ENCODE measurements at regions not wholly inside any gene's neighbourhood (a gene's known extent, or its start where the extent isn't known, plus 50 kb on each side); places are given as distances from the start of the nearest gene placed in this dataset.

DNA sequence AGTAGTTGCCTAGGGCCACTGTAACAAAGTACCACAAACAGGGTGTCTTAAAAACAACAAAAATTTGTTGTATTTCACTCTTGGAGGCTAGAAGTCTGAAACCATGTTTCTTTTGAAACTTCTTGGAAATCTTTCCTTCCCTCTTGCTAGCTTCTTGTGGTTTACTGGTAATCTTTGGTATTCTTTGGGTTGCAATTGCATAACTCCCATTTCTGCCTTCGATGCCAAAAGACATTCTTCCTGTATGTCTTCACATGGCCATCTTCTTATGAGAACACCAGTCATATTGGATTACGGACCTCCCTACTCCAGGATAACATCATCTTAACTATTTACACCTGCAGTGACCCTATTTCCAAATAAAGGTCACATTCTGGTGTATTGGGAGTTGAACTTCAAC lies 357.4 kb downstream of the PPP1R3A start:
- Histone ChIP-seq H3K27ac (ENCODE audit: low read length) (no peak overlapping the region), H4K20me1 (ENCODE audit: insufficient read depth) (no peaks in the 10 kb centered on the region), H2AFZ (ENCODE audit: low read depth, low read length) (no peak overlapping the region), H3K79me2 (replicated peaks; ENCODE audit: insufficient read depth, low read length) (no peaks in the 10 kb centered on the region), H3K9me2 (ENCODE audit: insufficient read depth, low read length) (no peaks in the 10 kb centered on the region), H3K9me3 (ENCODE audit: low read length) (no peaks in the 10 kb centered on the region), H3K27me3 (ENCODE audit: insufficient read depth, low read depth, low read length) (no peaks in the 10 kb centered on the region), H3K9ac (ENCODE audit: low read length) (no peak overlapping the region), H3K36me3 (ENCODE audit: insufficient read depth, low read length) (no peaks in the 10 kb centered on the region), H3K4me3 (ENCODE audit: low read length) (no peak overlapping the region), H3F3A (ENCODE audit: insufficient read depth, low read length, poor library complexity, severe bottlenecking) (no peaks in the 10 kb centered on the region), H3K4me2 (ENCODE audit: low read length) (no peak overlapping the region)
- TF ChIP-seq, protein P1, sequence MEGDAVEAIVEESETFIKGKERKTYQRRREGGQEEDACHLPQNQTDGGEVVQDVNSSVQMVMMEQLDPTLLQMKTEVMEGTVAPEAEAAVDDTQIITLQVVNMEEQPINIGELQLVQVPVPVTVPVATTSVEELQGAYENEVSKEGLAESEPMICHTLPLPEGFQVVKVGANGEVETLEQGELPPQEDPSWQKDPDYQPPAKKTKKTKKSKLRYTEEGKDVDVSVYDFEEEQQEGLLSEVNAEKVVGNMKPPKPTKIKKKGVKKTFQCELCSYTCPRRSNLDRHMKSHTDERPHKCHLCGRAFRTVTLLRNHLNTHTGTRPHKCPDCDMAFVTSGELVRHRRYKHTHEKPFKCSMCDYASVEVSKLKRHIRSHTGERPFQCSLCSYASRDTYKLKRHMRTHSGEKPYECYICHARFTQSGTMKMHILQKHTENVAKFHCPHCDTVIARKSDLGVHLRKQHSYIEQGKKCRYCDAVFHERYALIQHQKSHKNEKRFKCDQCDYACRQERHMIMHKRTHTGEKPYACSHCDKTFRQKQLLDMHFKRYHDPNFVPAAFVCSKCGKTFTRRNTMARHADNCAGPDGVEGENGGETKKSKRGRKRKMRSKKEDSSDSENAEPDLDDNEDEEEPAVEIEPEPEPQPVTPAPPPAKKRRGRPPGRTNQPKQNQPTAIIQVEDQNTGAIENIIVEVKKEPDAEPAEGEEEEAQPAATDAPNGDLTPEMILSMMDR (IDR thresholded peaks at IDR 0.05; ENCODE audit: poor library complexity, severe bottlenecking): no peak
- TF ChIP-seq MXI1 (conservative IDR thresholded peaks at IDR 0.05; ENCODE audit: poor library complexity, severe bottlenecking): no peak
- TF ChIP-seq REST (IDR thresholded peaks at IDR 0.05; ENCODE audit: borderline replicate concordance): no peak

- H3K9me3 ChIP-seq (ENCODE audit: low read length): no peaks in the 10 kb centered on the region
These were observed 367.8 kb downstream of the PPP1R3A start for GRCh38 chr7:113550966-113551365.

More at GRCh38 chr7:113550966-113551365, 367.8 kb downstream of the PPP1R3A start:
- Histone ChIP-seq H2AFZ (ENCODE audit: low read depth, low read length) (no peak overlapping the region), H3K27me3 (ENCODE audit: insufficient read depth, low read depth, low read length) (no peaks in the 10 kb centered on the region), H3K4me2 (ENCODE audit: low read length) (no peak overlapping the region), H4K20me1 (ENCODE audit: insufficient read depth) (no peaks in the 10 kb centered on the region), H3K9ac (ENCODE audit: low read length) (no peak overlapping the region), H3K4me3 (ENCODE audit: low read length) (no peak overlapping the region), H3F3A (ENCODE audit: insufficient read depth, low read length, poor library complexity, severe bottlenecking) (no peaks in the 10 kb centered on the region), H3K36me3 (ENCODE audit: insufficient read depth, low read length) (no peaks in the 10 kb centered on the region), H3K27ac (ENCODE audit: low read length) (no peak overlapping the region), H3K9me2 (ENCODE audit: insufficient read depth, low read length) (no peaks in the 10 kb centered on the region), H3K79me2 (replicated peaks; ENCODE audit: insufficient read depth, low read length) (no peaks in the 10 kb centered on the region)
- no peak for TF ChIP-seq REST (IDR thresholded peaks at IDR 0.05; ENCODE audit: borderline replicate concordance)
- no peak for TF ChIP-seq MXI1 (conservative IDR thresholded peaks at IDR 0.05; ENCODE audit: poor library complexity, severe bottlenecking)
- TF ChIP-seq, protein P1 (IDR thresholded peaks at IDR 0.05; ENCODE audit: poor library complexity, severe bottlenecking): no peak
- TF ChIP-seq RAD21 (conservative IDR thresholded peaks at IDR 0.05): no peak
